D721Med (cell line): ENCODE measurements at regions not wholly inside any gene's neighbourhood (a gene's known extent, or its start where the extent isn't known, plus 50 kb on each side); places are given as distances from the start of the nearest gene placed in this dataset.

Experiments
- DNase-seq: peaks from one replicate; pipeline ENCODE4 v3.0.0; 2011; ENCODE audit warnings: low spot score; ENCODE audit not compliant: insufficient read length
- FAIRE-seq: peaks from 2 replicates; lab custom pipeline; 2011; peaks lifted over from hg19 to GRCh38; lab: Jason Lieb, UNC
- CTCF ChIP-seq: IDR thresholded peaks from 2 replicates; pipeline ENCODE4 v1.5.1; 2012; ENCODE audit warnings: mild to moderate bottlenecking, control low read depth; ENCODE audit not compliant: insufficient read depth; ENCODE audit errors: missing control alignments

GRCh38 chr2:104109356-104109755 lies 744.6 kb upstream of the POU3F3 start:
- TF ChIP-seq CTCF: no peak
- FAIRE-seq (no peak), DNase-seq (no peak)

- FAIRE-seq: no peak
- no peak for TF ChIP-seq CTCF
- DNase-seq: no peak
These were observed 735.0 kb upstream of the POU3F3 start for GRCh38 chr2:104118889-104119288.

- TF ChIP-seq CTCF: no peak
- DNase-seq: no peak
- FAIRE-seq: no peak
These were observed 733.7 kb upstream of the POU3F3 start for GRCh38 chr2:104120171-104120570.

- TF ChIP-seq CTCF: no peak
- no peak for DNase-seq
- no peak for FAIRE-seq
These were observed 728.8 kb upstream of the POU3F3 start for GRCh38 chr2:104125096-104125495.

GRCh38 chr2:104127049-104127770 lies 726.7 kb upstream of the POU3F3 start:
- no peak for FAIRE-seq
- DNase-seq: no peak
- TF ChIP-seq CTCF: no peak

- DNase-seq: no peak
- no peak for FAIRE-seq
- TF ChIP-seq CTCF: no peak
These were observed 713.6 kb upstream of the POU3F3 start for GRCh38 chr2:104140361-104140760.

GRCh38 chr2:104158191-104158590 lies 695.7 kb upstream of the POU3F3 start:
- TF ChIP-seq CTCF: no peak
- FAIRE-seq (no peak), DNase-seq (no peak)
